Effector CD8-positive, alpha-beta T cell (primary cell): ENCODE measurements at regions not wholly inside any gene's neighbourhood (a gene's known extent, or its start where the extent isn't known, plus 50 kb on each side); places are given as distances from the start of the nearest gene placed in this dataset.
"Not testable (repeated sequence)": the region's sequence is repeated elsewhere in the genome, so short reads cannot be mapped to it uniquely, and the experiment has no call there.

Experiments
- DNase-seq: peaks from one replicate; lab custom pipeline; 2025; lab: John Stamatoyannopoulos, UW

- no peak for DNase-seq
Measured at GRCh38 chr21:38614558-38614957, 116.3 kb upstream of the ERG start.

GRCh38 chr21:38619480-38619879, 121.2 kb upstream of the ERG start:
- no peak for DNase-seq

GRCh38 chr21:38619992-38620479, 121.8 kb upstream of the ERG start:
- DNase-seq: no peak

- DNase-seq: no peak
Measured at GRCh38 chr21:38621132-38621531, 122.9 kb upstream of the ERG start.

- DNase-seq: no peak
Measured at GRCh38 chr21:38622081-38622826, 124.0 kb upstream of the ERG start.

GRCh38 chr21:38622827-38623209, 124.5 kb upstream of the ERG start:
- no peak for DNase-seq

GRCh38 chr21:38623552-38623951, 125.3 kb upstream of the ERG start:
- no peak for DNase-seq

- DNase-seq: no peak
Measured at GRCh38 chr21:38625000-38625399, 126.7 kb upstream of the ERG start.

GRCh38 chr21:38626306-38626705, 128.0 kb upstream of the ERG start:
- no peak for DNase-seq

GRCh38 chr21:38628349-38628748, 130.1 kb upstream of the ERG start:
- no peak for DNase-seq

GRCh38 chr21:38631206-38631605, 132.9 kb upstream of the ERG start:
- no peak for DNase-seq

GRCh38 chr21:38631676-38632075, 133.4 kb upstream of the ERG start:
- no peak for DNase-seq

- no peak for DNase-seq
Measured at GRCh38 chr21:38637161-38637560, 138.9 kb upstream of the ERG start.

GRCh38 chr21:38639571-38640354, 141.5 kb upstream of the ERG start:
- DNase-seq: no peak

- DNase-seq: not testable (repeated sequence)
Measured at GRCh38 chr21:38640355-38640742, 142.1 kb upstream of the ERG start.

GRCh38 chr21:38643404-38644023, 145.2 kb upstream of the ERG start:
- no peak for DNase-seq

GRCh38 chr21:38645282-38645681, 147.0 kb upstream of the ERG start:
- DNase-seq: no peak

GRCh38 chr21:38646213-38646837, 148.0 kb upstream of the ERG start:
- no peak for DNase-seq

GRCh38 chr21:38649120-38649519, 150.8 kb upstream of the ERG start:
- DNase-seq: no peak

- no peak for DNase-seq
Measured at GRCh38 chr21:38651570-38651969, 153.3 kb upstream of the ERG start.

GRCh38 chr21:38652396-38652795, 153.3 kb upstream of the ETS2 start:
- DNase-seq: no peak

- no peak for DNase-seq
Measured at GRCh38 chr21:38654580-38654979, 151.1 kb upstream of the ETS2 start.
